ENCODE measurements at regions not wholly inside any gene's neighbourhood (a gene's known extent, or its start where the extent isn't known, plus 50 kb on each side); places are given as distances from the start of the nearest gene placed in this dataset.

DNA sequence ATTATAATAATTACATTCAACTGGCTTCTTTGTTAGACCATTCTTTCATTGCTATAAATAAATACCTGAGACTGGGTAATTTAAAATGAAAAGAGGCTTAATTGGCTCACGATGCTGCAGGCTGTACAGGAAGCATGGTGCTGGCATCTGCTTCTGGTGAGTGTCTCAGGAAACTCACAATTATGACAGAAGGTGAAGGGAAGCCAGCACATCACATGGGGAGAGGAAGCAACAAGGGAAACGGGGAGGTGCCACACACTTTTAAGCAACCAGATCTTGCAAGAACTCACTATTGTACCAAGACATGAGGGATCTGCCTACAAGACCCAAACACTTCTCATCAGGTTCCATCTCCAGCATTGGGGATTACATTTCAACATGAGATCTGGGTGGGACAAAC lies 413.1 kb upstream of the ARRDC4 start:
- no peak for DNase-seq (ENCODE audit: low read depth)
- no peak overlapping the region for H3K4me3 ChIP-seq (ENCODE audit: low read depth, low read length)

DNA sequence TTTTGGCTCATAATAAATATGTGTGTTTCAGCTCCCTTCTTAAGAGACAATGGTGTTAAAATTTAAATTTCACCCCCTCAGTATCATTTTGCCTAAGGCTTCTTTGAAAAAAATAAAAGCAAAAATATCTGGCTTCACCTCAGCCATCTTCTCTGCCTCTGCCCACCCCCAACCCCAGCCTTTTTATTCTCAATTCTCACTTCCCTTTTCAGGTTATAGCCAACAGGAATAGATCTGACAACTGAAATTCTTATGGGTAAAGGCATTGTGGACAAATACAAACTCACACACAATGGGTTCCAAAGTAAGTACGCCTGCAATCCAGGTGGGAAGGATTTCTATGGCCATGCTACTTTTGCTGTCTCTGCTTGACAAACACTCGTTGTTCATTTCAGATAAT lies 399.0 kb upstream of the ARRDC4 start:
- DNase-seq (ENCODE audit: low read depth), result no peak
- no peak overlapping the region for H3K4me3 ChIP-seq (ENCODE audit: low read depth, low read length)

DNA sequence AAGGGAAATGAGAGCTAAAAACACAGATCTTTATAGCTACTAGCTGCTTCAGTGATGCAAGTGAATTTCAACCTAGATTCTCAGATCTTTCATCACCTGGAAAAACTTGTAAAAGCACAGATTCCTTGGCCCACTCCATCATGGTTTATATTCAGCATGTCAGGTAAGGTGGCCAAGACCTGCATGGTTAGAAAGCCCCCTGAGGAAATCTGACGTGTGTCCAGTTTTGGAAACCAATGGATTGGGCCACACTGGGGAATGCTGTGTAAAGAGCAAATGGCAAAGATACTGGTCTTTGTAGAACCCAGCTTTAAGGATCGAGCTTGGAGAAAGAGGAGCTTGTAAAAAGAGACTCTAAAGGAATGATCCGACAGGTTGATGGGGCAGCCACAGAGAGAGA lies 397.0 kb upstream of the ARRDC4 start:
- H3K4me3 ChIP-seq (ENCODE audit: low read depth, low read length), result no peak overlapping the region
- DNase-seq (ENCODE audit: low read depth), result no peak

DNA sequence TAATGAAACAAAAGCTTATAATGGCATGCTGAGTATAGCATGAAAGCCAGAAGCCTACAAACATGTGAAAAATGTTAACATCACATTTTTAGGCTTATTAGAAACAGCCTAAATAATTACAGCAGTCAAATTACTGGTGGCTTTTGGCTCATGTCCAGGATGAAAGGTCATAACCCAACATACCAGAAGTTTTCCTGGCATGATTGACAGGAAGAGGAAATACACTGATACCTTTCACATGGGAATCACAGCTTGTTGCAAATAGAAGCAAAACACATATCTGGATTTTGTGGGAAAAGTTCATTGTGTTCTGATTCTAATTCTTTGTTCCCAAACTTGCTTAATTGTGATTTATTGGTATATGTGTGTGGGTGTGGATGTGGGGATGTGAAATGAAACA lies 393.5 kb upstream of the ARRDC4 start:
- DNase-seq (ENCODE audit: low read depth), result no peak
- H3K4me3 ChIP-seq (ENCODE audit: low read depth, low read length), result no peak overlapping the region

DNA sequence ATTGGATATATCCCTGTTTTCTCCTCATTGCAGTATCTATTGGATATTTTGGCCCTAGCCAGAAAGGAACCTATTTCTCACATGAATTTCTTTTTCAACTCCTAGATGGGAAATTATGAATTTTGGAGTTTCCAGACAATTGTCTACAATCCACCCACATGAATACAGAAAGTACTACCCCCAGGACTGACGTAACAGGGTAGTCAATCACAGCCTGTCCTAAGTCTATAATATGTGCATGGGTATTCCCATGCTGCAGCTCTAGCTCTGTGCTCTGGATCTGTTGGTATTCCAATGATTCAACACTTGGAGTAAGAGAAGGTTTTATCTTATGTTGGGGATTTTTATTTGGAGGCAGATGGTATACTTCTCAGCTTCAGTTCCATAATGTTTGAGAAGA lies 393.1 kb upstream of the ARRDC4 start:
- H3K4me3 ChIP-seq (ENCODE audit: low read depth, low read length), result no peak overlapping the region
- DNase-seq (ENCODE audit: low read depth), result no peak

DNA sequence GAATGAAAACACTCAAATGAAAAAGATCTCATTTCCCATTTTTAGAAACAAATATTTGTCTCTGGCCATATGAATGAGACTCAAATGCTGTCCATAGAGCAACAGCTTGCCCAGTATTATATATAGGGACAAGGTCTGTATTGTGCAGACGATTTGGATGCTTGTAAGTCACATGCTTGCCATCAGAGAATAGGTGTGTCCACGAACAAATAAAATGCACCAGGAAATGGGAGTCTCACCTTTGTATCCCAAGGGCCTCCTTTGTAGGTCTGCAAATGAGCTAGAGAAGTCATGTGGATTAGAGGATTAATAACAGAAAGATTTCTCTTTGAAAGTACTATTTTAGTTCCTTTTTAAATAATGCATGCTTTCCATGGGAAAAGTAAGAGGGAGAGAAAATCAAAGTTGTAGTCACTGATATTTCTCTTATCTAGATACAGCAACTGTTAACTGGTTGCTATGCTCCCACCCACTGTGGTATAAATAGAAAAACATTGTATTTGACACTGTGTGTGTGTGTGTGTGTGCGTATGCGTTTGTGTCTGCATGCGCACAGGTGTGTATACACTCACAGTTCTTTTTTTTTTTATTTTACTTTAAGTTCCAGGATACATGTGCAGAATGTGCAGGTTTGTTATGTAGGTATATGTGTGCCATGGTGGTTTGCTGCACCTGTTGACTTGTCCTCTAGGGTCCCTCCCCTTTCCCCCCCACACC lies 383.4 kb upstream of the ARRDC4 start:
- no peak overlapping the region for H3K4me3 ChIP-seq (ENCODE audit: low read depth, low read length)
- no peak for DNase-seq (ENCODE audit: low read depth)

DNA sequence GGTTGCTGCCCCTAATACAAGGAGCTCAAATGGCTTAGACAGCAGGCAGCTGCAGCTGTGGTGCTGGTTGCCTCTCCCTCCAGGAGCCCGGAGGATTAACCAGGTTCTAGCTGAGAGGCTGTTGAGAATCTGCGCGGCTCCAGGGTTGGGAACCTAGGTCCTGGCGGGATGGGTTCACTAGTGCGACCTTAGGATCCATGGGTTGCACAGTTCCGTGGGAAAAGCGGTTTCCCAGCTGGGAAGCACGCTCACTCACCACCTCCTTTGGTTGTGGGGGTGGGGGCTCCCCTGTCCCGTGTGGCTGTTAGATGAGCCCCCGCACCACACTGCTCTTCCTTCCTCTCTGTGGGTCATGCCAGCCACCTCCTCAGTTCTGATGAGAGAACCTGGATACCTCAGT lies 375.1 kb upstream of the ARRDC4 start:
- no peak for DNase-seq (ENCODE audit: low read depth)
- H3K4me3 ChIP-seq (ENCODE audit: low read depth, low read length), result no peak overlapping the region

DNA sequence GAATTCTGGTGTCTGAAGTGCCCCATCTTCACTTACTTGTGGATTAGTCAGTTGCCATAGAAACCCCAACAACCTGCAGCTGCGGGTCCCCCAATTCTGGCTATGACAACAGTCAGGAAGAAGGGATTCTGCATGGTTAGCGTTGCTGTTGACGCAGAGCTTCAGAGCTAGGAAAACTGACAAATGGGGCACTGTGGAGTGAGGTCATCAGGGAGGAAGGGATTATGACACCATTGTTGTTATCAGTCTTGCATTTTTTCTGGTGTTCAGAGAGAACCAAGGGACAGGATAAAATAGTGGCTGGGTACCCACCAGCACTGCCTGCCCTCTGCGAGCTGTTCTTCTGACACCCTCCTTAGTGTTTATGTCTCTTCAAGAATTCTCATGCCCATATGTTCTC lies 367.7 kb upstream of the ARRDC4 start:
- no peak for DNase-seq (ENCODE audit: low read depth)
- H3K4me3 ChIP-seq (ENCODE audit: low read depth, low read length), result no peak overlapping the region

DNA sequence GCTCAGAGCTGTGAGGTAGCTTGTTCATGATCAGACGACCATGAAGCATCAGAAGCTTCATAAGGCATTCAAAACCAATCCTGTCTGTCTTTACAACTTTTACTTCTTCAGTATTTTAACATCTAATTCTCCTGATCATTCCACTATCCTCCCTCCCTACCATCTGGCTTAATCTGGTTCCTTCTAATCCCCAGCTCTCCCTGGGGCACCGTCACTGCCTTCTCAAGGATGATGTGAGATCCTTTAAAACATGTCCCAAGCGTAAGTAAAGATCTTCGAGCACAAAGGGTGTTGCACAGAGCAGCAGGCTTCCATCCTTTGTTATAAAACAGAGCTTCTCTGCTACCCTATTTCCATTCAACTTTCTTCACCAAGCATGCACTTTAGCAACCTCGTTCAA lies 362.7 kb upstream of the ARRDC4 start:
- no peak for DNase-seq (ENCODE audit: low read depth)
- no peak overlapping the region for H3K4me3 ChIP-seq (ENCODE audit: low read depth, low read length)

DNA sequence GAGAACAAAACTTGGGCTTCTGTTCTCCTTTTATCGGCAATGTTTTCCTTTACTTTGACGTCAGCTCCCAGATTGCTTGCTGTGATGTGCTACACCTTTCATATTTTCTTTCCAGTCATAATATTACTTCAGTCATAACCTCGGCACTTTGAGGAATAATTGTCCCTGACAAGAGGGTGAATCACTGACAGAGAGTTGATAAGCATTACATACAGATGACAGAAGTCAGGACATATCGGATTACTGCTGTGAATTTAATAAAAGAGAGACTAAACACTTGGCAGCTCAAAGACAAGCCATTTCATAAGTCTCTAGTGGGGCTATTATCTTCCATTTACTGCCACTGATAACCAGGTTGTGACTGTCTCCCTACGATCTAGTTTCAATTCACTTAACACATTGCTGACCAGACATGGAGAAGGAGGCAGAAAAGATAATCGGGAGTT lies 362.1 kb upstream of the ARRDC4 start:
- DNase-seq (ENCODE audit: low read depth), result no peak
- H3K4me3 ChIP-seq (ENCODE audit: low read depth, low read length), result no peak overlapping the region

DNA sequence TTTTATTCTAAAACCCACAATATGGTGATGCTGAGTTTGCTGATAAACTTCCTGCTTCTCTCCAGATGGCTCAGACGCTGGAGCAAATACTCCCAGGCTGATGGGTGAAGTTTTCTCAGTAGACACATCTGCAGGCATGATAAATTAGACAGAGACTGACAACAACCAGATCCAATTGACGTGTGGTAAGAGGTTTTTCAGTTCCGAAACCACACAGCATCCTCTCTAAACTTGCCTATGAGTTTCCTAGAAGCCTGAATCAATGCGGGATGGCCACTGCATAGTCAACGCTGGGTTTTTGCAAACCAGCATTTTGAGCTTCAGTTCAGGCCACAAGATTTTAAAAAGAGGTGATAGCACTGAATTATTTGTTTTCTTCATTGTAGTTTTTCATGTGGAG lies 360.3 kb upstream of the ARRDC4 start:
- H3K4me3 ChIP-seq (ENCODE audit: low read depth, low read length), result no peak overlapping the region
- no peak for DNase-seq (ENCODE audit: low read depth)

DNA sequence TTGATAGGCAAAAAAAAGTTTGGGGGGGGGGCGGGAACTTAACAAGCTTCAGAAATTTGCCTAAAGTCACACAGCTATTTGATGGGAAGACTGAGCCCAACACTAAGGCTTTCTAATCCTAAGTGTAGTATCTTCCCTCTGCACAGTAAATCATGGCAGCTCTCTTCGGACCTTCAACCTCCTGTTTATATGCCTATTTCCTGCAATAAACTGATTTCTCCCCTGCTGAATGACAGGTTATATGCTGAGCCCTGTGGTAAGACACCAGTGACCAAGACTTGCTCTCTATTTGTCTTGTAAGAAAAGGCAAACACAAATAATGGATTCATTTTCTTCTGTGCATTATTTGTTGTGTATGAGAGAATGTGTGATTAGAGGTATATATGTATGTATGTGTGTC lies 355.8 kb upstream of the ARRDC4 start:
- H3K4me3 ChIP-seq (ENCODE audit: low read depth, low read length), result no peak overlapping the region
- DNase-seq (ENCODE audit: low read depth), result no peak

DNA sequence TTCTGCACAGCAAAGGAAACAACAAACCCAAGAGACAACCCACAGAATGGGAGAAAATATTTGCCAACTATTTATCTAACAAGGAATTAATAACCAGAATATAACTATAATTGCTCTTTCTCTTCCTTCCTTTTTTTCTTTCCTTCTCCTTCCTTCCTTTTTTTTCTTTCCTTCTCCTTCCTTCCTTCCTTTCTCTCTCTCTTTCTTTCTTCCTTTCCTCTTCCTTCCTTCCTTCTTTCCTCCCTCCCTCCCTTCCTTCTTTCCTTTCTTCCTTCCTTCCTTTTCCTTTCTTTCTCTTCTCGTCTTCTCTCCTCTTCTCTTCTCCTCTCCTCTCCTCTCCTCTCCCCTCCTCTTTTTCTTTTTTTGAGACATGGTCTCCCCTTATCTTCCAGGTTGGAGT lies 345.4 kb upstream of the ARRDC4 start:
- H3K4me3 ChIP-seq (ENCODE audit: low read depth, low read length), result no peak overlapping the region
- no peak for DNase-seq (ENCODE audit: low read depth)

DNA sequence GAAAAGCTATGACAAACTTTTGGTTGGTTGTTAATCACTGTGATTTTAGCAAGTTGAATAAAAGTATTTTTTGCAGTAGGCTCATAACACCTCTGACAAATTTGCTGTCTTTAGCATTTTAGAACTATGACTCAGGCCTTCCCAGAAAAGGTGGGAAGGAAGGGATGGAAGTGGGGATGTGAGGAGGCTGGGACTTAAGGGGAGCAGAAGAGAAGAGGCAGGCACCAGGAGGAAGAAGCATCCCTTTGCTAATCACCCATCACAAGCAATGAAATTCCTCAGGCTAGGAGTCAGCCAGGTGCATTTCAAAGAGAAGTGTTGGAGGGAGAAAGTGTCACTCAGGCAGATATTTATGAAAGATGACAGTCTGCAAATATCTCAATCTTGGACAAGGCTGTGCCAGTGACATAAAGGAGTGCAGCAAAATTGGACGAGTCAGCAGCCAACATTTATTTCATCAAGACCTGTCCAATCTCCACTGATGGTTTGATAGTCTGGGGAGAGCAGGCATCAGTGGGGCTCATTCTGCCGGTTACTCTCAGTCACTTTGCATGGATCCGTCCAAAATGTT lies 337.3 kb upstream of the ARRDC4 start:
- no peak overlapping the region for H3K4me3 ChIP-seq (ENCODE audit: low read depth, low read length)
- DNase-seq (ENCODE audit: low read depth), result no peak

DNA sequence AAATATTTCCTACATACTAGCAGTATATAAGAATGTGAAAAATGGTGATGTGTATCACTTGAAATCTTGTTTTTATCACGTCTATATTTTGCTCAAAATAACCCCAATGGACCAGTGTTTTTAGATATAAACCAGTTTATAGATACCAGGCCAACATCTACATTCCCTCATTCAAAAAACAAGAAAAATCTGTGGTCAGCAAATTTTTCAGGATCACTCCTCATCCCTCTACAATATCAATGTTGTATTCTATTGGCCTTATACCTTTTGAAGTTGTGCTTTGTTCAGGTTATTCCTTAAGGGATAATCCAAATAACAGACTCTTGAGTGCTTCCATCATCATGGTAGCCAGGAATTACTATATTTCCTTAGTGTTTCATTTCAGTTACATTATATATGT lies 332.9 kb upstream of the ARRDC4 start:
- DNase-seq (ENCODE audit: low read depth), result no peak
- no peak overlapping the region for H3K4me3 ChIP-seq (ENCODE audit: low read depth, low read length)

DNA sequence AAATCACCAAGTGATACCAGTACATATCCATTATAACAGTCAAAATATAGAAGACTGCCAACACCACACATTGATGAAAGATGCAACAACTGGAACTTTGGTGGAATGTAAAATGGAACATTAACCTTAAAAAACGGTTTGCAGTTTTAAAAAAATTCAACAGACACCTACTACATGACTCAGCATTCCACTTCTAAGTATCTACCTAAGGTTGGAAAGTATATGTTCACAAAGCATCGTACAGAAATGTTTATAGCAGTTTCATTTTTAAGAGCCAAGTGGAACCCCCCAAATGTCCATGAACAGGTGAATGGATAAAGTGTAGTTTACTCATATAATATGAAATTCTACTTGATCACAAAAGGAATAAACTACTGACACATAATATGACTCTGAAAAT lies 314.7 kb upstream of the ARRDC4 start:
- no peak overlapping the region for H3K4me3 ChIP-seq (ENCODE audit: low read depth, low read length)
- DNase-seq (ENCODE audit: low read depth), result no peak

DNA sequence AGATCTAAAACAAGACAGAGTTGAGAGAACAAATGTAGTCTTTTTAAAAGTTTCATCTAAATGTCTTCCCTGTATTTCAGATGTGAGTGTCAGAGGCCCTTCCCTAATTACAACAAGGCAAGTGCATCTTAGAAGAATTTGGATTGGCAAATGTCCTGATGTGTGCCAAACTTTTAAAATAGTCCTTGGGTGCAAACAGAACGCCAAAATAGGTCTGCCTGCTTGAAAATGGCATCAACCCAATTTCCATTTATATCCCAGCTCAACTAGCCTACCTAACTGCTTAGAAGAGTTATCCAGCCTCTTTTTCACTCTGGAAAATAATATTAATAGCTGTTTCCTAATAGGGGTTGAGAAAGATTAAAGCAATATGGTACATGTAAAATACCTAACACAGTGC lies 311.8 kb upstream of the ARRDC4 start:
- DNase-seq (ENCODE audit: low read depth), result no peak

DNA sequence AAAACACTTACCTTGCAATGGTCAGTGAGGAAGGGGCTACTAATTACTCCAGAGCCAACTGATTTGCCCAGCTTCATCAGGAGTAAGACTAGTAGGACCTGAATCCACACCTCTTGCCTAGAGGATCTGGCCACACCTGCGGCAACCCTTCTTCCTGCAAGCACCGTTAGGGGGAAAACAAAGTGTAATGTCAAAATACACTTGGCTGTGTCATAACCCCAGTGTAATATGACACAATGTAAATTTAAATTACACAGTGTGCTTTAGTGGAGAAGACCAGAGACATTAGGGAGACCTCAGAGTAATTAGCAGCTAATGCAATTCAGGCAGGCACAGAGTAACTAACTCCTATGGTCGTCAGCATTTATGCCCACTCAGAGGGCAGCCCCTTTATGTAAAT lies 308.5 kb upstream of the ARRDC4 start:
- no peak overlapping the region for H3K4me3 ChIP-seq (ENCODE audit: low read depth, low read length)
- DNase-seq (ENCODE audit: low read depth), result no peak

More for the DNA sequence above, 311.8 kb upstream of the ARRDC4 start:
- H3K4me3 ChIP-seq (ENCODE audit: low read depth, low read length), result no peak overlapping the region

DNA sequence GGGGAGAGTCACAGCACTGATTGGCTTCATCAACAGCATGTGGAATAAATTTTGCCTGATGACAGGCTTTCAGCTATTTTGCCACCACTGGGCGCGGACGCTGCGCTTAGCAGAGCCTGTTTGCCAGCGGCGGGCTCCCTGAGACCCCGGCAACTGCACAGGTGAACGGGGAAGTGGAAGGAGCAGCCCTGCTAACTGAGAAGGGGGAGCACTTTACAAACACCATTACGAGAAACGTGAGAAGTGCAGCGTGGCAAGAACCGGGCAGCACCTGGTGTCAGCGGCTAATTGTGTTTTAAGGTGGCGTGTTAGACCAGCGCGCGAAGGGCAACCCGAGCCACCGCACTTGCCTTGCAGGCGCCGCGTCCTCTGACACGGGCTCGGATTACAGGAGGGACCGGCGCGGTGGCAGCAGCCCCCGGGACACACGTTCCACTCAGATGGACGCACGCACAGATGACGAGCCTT lies 307.8 kb upstream of the ARRDC4 start:
- no peak overlapping the region for H3K4me3 ChIP-seq (ENCODE audit: low read depth, low read length)
- no peak for DNase-seq (ENCODE audit: low read depth)

DNA sequence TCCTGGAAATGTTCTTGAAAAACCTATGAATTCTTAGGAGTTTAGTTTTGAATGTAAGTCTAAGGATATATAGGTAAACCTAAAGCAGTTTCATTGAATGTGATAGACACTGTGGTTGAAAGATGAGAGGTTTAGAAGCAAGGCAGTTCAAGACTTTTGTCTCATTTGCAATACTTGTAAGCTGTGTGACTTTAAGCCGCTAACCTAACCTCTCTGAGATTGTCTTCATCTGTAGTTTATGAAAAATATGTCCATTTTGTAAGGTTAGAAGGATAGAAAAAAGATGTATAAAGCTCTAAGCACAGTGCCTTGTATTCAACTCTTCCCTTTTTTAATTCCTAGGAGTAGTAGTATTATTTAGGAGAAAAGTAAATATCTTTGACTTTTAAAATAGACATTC lies 306.6 kb upstream of the ARRDC4 start:
- no peak overlapping the region for H3K4me3 ChIP-seq (ENCODE audit: low read depth, low read length)
- DNase-seq (ENCODE audit: low read depth), result no peak

DNA sequence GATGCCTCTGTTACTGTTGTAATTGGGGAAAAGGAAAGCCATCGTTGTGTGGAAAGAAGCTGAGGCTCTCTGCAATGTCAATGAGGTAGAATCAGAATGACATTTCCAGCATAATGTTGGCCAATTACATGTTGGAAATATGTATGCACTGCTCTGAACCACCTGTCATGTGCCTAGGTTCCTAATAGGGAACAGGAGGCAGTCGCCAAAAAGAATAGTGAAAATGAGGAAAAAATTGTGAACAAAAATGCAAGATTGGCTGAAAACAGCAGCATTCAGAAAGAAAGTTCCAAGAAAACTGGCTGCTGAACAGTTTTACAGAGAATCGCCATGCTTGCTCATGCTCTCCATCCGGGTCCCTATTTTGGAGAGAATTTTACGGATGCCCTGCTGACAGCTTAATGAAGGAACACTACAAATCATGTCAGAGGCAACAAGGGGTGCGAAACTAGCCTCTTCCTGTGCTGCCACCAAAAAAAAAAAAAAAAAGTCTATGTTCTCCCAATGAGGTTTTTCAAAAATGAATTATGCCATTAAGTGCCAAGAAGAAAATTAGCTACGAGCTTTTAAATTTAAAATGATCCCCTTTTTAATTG lies 305.9 kb upstream of the ARRDC4 start:
- DNase-seq (ENCODE audit: low read depth), result no peak
- H3K4me3 ChIP-seq (ENCODE audit: low read depth, low read length), result no peak overlapping the region

Data from skeletal muscle cell (primary cell).